ENCODE measurements at regions not wholly inside any gene's neighbourhood (a gene's known extent, or its start where the extent isn't known, plus 50 kb on each side); places are given as distances from the start of the nearest gene placed in this dataset.
"Not testable (repeated sequence)": the region's sequence is repeated elsewhere in the genome, so short reads cannot be mapped to it uniquely, and the experiment has no call there.

DNA sequence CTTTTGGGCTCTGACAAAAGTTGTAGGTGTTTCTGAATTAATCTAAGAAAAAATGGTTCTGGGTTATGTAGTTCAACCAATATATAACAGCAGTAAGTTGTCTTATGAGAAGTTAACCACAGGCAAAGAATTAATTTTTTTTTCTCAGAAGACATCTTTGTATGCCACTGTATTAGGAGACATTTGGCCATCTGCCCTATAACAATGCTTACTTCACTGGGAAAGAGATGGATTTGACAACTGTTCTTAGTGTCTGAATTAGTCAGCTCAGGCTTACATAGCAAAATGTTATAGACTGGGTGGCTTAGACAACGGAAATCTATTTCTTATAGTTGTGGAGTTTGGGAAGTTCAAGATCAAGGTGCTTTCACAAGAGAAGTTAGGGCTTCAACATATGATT lies 508.1 kb downstream of the STIM2 start:
- DNase-seq: no peak

DNA sequence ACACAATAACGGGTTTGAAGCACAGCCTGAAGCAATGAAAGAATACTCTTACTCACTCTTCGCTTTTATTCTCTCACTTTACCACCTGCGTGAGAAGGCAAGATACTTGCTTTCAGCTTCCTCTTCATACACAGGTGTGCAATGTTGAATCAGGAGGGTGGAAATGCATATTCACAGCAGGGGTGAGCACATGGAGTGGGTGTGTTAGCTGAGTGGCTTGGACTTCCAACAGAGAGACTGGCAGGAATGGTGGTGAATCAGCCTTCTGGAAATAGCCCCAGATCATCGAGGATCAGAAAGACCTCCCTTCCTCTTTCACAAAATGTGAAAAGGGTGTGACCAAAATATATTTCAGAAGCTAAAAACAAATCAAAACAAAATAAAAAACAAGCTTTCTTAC lies 521.2 kb downstream of the STIM2 start:
- no peak for DNase-seq

DNA sequence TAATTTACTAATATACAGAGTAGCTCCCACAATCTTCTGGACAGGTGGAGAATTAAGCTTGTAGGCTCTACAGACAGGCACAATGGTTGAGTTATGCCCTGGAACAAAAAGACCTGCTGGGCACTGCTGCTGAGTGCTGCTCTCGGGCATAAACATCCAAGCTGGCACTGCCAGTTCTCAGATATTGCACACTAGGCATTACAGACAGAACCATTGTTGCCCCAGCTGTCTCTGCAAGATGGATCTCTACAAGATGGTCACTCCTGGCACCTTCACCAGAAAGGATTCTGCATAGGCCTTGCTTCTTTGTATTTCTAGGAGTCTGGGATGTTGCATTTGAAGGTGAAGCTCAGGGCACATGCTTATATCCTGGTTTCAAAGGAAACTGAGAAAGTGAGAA lies 527.1 kb downstream of the STIM2 start:
- DNase-seq: no peak

DNA sequence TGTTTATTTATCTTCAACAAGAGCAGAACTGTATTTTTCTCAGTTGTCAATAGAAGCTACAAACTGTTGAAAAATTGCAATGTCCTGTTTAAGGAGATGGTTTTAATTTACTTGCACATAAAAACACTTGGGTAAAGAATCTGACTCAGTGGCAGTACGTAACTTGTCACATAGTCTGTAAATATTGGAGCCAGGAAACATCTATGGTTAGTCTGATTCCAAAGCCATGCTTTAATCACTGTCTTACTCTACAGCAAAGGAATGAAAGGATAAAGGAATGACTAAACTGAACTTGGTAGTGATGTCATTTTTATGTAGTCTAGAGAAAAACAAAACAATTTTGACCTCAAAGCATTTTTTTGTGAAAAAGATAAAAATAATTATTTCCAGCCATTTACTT lies 537.2 kb downstream of the STIM2 start:
- no peak for DNase-seq

DNA sequence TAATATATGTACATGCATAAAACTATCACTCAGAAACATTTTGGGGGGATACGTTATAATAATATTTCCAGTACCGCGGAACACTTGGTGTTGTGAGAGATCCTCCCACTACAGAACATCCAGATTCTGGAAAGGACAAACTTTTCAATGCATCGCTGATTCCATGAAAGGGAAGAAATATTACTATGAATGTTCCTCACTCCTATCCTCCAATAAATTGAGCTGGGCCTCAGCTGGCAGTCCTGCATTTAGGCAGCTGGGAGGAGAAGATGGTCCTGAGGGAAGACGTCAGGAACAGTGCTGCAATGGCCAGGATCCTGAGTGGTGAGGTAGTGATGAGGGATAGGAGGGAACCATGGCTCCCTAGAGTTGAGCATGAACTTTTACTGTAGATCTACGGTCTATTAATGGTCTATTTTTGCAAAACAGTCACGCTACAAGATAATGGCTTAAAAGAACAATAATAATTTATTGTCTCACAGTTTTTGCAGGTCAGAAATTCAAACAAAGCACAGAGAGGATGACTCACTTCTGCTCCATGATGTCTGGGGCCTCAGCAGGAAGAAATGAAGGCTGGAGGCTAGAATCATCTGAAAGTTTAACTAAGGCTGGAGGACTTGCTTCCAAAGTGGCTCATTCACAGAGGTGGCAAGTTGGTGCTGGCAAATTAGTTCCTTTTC lies 538.1 kb downstream of the STIM2 start:
- DNase-seq: no peak

DNA sequence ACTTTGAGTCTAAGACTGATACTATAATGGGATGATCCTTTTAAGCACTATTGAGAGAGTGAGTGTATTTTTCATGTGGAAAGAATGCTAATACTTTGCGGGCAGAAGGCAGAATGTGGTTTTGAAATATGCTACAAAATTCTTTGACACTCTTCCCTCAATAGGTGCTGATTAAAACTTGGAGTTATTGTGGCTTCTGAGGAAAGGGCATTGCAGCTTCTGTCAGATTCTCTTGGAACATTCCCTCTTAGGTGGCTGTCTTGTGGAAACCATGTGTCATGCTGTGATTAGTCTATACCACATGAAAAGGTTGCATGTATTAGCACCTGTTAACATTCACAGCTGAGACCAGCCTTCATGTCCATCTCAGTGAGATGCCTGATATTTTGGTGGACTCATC lies 547.0 kb downstream of the STIM2 start:
- DNase-seq: no peak

DNA sequence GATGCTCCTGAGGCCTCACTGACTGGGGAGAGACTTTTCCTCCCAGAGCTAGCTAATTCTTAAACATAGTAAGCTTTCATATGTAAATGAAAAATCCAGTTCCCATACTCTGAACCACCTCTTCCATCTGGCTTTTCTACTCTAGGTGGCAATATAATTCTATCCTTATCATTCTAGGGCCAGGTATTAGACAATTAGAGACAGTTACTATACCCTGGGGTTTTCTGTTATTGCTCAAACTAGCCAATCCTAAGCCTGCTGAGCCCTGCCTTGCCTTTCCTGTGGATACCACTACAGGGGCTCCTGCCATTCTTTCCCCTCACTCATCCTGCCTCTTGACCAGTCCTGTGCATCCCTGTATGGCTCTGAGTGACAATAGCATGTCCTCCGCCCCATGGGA lies 552.0 kb downstream of the STIM2 start:
- no peak for DNase-seq

DNA sequence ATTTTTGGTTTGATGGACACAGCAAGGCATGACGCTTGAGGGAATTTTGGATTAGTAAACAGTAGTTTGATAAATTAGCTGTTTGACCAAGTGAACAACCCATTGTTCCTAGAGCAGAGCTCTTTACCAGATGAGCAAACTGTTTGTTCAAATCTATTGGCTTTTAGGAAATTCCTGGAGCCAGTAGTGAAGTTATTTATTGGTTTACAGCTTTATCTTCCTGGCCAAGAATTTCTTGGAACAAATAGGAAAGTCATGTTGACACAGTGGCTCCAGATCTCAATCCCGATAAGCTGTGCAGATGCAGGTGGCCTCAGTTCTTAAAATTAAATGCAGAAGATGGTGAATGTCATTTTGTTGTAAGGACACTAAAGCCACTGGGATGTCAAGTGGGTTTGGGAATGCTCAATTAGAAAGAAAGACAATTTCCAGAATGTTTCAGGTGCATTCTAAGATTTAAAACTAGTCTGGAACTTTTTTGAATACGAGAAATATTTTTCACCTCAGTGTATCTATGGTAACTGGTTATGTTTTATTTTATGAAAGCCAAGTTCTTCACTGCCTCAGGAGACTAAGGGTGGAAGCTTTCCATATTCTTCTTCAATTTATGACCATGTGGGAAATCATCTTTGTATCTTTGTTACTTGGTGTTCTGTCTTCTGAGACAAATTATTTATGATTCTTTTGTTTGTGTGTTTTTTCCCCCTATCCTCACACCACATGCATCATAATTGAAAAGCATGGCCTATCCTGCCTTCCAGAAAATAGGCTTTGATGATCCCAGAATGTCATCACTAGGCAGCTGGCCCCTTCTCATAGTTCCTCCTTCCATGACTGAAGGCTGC lies 554.5 kb downstream of the STIM2 start:
- DNase-seq: no peak

DNA sequence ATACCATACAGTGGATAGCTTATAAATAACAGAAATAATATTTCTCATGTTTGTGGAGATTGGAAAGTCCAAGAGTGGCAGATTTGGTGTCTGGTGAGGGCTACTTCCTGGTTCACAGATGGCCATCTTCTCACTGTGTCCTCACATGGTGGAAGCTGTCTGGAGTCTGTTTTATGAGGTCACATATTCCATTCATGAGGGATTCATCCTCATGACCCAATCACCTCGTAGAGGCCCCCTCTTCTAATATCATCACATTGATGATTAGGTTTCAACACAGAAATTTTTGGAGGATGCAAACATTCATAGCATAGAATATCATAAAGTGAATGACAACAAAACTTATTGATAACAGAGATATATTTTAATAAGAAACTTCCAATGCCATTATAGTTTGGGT lies 568.0 kb downstream of the STIM2 start:
- no peak for DNase-seq

DNA sequence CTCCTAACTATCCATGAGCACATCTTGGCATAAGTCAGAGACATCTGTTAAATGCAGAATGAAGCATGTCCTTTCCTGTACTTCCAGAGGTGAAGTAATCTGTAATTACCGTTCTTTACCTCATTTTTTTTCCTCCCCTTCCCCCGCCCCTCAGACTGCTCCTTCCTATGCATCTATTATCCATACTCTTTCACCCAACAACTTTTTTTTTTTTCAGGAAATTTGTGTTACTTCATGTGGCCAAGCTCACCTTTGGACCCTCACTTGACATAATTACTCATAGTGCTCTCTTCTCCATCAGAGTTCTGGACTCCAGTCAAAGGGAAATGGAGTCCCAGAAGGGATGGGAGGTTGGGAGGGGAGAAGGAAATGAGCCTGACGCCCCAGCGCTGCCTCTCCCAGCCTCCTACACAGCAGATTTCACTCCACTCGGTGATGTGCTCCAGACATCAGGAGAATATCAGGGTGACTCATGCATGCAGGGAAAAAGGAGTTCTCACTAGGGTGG lies 568.8 kb downstream of the STIM2 start:
- DNase-seq: no peak

DNA sequence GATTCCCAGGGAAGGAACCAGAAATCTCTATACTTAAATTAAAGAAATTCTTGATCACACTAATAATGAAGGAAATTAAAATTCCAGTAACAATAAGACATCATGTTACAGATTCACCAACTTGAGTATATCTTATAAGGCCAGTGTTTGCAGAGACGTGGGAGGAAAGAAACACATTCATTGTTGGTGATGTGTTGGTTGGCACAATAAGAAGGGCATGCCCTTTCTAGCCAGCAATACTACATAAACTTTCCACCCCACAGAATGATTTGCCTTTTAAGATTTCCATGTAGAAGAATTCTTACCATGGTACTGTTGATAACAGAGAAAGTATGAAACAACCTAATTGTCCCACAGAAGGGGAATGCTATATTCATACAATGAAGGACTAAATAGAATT lies 581.5 kb downstream of the STIM2 start:
- DNase-seq: no peak

DNA sequence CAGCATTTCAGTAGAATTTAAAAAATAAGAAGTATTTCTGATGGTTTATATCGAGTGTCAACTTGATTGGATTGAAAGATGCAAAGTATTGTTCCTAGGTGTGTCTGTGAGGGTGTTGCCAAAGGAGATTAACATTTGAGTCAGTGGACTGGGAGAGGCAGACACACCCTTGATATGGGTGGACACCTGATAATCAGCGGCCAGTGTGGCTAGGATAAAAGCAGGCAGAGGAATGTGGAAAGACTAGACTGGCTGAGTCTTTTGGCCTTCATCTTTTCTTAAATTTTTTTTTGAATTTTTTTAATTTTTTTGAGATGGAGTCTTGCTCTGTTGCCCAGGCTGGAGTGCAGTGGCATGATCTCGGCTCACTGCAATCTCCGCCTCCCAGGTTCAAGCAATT lies 582.0 kb downstream of the STIM2 start:
- not testable (repeated sequence) for DNase-seq

DNA sequence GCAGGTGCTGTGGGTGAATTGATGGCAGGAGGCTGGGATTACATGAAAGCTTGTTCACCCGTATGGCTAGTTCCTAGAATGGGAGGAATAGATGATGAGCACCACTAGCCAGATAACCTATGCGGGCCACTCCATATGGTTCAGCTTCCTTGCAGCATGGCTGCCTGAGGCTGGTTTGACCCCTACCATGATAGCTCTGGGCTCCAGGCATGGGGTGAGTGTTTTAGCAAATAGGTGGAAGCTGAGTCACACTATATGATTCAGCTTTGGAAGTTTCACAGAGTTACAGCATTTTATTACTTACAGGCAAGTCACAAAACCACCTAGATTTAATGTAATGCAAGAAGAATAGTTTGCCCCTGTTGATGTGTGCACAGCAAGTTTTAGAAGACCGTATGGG lies 603.2 kb downstream of the STIM2 start:
- no peak for DNase-seq

DNA sequence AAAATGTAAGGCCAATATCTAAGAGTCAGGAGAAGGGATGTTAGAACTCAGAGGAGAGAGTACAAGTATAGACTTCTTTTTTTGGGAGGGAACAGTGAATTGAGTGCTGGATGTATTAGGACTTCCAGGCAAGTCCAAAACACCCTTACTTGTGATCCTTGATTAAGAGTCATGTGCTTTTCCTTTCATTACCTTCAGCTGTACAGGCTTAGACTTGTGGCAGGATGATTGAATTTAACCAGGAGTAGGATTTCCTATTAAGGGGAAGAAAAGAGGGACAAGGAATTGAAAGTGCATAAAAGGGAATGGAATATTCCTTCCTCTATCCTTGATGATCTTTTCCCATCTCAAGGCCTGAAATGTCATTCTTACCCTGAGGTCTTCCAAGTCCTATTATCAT lies 606.7 kb downstream of the STIM2 start:
- no peak for DNase-seq

DNA sequence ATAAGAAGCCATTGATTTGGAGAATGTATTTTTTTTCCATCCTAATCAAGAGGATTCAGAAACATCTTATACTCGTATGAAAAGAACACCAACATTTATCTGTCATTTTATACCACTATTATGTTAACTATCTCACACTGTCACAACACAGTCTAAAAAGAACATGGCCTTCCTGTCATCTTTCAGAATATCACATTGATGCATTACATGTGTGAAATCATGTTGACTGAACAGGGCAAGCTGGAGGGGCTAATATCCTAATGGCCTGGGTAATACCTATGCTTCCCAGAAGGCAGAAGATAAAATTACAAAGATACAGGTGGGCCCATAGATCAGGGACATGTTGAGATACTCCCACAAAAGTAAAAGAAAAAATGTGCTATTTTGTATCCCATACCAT lies 611.7 kb downstream of the STIM2 start:
- DNase-seq: no peak

DNA sequence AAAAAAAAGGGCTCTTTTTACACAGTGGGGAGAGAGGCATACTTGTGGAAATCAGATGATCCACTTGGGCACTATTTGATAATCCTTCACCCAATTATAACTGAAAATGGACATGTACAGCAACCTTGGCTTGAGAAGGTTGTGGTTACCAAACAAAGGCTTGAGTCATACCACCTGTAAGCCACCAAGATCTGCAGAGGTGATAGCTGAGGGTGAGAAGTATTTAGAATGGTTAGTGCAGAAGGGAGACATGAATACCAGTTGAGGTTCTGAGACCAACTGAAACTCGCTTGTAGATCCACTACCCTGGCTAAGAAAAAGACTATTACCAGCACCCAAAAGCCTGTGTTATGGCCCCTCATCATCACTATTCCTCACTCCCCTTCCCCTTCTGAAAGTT lies 614.0 kb downstream of the STIM2 start:
- DNase-seq: no peak

DNA sequence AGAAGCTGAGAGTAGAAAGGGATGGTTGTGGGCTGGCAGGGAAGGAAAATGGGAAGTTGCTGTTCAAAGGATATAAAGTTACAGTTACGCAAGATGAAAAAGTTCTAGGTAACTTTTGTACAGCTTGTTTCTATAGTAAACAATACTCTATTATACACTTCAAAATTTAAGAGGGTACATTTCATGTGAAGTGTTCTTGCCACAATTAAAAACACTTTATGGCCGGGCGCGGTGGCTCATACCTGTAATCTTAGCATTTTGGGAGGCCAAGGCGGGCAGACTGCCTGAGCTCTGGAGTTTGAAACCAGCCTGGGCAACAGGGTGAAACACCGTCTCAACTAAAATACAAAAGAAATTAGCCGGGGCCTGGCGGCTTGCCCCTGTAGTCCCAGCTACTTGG lies 623.6 kb downstream of the STIM2 start:
- no peak for DNase-seq

DNA sequence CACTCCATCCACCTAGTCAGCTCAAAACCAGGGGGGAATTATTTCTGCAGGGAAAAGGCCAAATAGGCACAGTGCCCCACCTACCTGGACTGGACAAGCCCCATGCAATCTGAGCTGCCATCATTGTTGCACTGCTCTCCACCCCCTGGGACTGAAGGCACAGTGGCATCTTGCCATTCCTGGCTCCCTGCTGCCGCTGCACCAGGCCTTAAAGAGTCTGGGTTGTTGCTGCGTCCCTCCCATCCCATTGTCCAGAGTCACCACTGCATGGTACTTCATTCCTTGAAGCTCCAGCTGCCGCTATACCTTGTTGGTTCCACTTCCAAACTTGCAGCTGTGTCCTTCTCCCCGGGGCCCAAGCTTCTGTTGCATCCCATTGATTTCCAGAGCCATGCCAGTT lies 629.7 kb downstream of the STIM2 start:
- DNase-seq: no peak

DNA sequence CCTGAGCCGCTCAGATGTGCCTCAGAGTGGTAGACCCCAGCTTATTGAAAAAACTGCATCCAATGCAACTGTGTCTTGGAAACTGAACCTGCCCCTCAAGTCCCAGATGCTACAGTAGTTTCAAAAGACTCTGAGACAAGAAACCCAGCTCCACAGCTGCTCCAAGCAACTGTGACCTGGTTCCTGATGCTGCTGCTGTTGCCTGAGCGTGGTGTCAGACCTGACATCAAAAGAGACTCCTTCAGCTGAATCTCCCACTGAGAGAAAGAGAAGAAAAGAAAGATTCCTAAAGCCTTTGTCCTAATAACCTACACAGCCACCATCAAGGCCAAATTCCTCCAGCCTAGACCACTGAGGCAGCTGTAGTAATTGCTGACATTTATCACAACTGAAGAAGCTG lies 630.1 kb downstream of the STIM2 start:
- DNase-seq: no peak

DNA sequence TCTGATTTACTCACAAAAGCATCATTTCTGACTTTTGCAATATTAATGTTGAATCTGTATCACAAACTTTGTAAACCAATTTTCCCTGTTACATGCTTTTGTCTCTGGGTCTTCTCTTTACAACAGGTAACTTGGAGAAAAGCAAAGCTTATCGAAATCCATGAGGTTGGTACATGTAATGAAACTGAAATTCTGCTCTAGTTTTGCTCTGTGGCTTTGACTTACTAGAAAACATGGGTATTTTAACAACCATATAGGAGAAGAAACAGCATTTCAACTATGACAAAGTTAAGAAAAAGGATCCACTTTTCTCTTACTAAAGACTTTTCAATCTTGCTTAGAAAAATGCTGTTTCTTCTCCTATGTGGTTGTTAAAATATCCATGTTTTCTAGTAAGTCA lies 645.8 kb downstream of the STIM2 start:
- DNase-seq: no peak

DNA sequence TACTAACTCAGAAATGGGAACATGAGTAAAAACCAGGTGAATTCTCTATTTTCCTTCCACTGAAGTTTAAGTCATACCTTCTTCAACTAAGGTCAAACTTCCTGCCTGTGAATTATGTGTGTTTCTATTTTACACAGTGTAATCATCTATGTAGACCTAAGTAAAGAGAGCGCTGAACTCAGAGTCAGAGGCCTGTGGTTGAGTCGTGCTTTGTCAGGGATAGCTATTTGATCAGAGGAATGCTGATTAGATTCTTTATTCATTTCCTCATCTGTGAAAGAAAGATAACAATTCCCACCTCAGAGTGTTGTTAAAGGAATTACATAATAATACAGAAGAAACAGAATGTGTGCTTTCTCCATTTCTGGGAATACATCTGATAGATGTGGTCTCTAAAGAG lies 654.1 kb downstream of the STIM2 start:
- DNase-seq: no peak

DNA sequence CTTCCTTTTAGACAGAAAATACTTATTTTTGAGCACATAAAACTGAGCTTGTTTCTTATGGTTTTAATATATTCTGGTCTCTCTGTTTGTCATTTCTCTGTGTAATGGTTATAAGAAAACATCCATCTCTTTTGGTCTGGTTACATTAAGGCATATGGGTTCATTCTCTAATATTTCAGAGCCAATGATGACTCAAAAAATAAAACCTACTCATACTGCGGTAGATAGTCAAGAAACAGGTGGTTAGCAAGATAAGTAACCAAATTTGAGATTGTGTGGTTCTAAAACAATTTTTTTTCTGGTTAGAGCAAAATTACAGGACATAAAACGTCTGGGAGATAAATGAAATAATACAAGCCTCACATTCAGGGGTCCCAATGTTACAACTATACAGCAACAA lies 654.5 kb downstream of the STIM2 start:
- DNase-seq: no peak

DNA sequence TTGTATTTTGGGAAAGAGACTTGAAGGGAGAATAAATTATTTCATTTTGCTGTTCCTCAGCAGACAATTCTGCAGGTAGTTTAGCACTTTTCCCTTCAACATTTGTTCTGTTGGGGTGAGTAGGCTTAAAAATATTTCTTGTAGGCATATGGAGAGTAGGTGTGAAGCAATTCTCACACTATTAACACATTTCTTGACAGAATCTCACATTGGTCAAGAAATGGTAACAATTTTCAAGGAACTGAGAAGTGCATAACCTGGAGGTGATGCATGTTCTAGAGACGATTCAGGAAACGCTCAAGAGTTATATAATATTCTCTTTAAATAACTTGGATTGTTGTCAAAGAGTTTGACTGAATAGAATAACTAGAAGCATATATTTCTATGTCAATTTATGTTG lies 658.2 kb downstream of the STIM2 start:
- no peak for DNase-seq

DNA sequence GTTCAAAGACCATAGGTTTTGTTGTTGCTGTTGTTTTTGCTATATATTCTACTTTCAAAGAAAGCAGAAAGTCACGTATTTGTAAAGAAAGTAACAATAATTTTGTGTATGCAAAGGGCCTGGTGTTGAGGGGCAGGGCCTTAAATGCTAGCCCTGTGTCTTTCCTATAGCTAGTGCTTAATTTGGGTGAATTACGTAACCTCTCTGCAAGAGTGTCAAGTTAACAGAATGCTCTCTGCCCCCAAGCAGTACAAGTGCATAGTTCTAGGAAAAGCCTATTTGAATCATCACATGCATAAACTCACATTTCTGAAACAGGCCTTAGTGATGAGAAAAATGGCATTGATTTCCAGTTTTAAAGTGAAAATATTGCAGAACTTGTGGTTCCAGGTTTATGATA lies 663.6 kb downstream of the STIM2 start:
- no peak for DNase-seq

DNA sequence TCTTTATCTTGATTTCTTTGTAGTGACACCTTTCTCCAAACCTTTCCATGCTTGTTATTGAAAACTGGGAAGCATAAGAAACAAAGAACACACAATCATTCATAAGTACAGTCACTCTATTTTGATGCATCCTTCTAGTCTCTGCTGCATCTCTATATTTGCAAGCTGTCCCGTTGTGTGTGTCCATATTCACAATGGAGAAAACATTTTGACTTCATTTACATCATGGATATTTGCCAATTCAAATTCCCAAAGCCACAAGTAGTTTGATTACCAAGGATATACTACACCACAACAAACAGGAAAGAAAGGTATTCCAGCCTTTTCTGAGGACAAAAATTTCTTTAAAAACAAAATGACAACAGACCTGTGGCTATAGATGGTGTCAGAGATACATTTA lies 673.8 kb downstream of the STIM2 start:
- no peak for DNase-seq
